ENCODE measurements at regions not wholly inside any gene's neighbourhood (a gene's known extent, or its start where the extent isn't known, plus 50 kb on each side); places are given as distances from the start of the nearest gene placed in this dataset.

DNA sequence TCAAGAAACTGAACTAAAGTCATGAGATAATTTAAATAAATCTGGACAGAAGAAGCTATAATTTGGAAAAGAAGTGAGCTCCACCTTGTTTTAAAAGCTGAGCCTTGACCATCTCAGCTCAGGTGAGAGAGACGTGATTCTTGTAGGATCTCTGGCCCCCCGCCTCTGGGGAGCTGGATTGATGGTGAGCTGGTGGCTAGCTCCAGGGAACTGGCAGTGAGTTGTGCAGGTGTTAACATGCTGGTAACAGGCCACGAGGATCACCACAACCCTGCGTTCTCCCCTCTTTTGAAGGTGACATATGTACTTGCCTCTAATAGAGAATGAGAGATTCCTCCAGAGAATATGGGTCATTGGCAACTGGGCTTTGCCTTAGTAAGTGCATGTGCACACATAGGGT, 485.1 kb downstream of the IRS2 start:
- TF ChIP-seq EZH2 (IDR thresholded peaks at IDR 0.05; ENCODE audit: low read length) = no peak
- TF ChIP-seq, protein P1, sequence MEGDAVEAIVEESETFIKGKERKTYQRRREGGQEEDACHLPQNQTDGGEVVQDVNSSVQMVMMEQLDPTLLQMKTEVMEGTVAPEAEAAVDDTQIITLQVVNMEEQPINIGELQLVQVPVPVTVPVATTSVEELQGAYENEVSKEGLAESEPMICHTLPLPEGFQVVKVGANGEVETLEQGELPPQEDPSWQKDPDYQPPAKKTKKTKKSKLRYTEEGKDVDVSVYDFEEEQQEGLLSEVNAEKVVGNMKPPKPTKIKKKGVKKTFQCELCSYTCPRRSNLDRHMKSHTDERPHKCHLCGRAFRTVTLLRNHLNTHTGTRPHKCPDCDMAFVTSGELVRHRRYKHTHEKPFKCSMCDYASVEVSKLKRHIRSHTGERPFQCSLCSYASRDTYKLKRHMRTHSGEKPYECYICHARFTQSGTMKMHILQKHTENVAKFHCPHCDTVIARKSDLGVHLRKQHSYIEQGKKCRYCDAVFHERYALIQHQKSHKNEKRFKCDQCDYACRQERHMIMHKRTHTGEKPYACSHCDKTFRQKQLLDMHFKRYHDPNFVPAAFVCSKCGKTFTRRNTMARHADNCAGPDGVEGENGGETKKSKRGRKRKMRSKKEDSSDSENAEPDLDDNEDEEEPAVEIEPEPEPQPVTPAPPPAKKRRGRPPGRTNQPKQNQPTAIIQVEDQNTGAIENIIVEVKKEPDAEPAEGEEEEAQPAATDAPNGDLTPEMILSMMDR (optimal IDR thresholded peaks at IDR 0.05 in 1 of 3, IDR thresholded peaks at IDR 0.05 in 1 of 3, conservative IDR thresholded peaks at IDR 0.05 in 1 of 3; ENCODE audit: extremely low read depth in 1 of 3, insufficient read depth in 2 of 3, low read length in 3 of 3) = no peak
